HG02938 (cell line): ENCODE measurements at regions not wholly inside any gene's neighbourhood (a gene's known extent, or its start where the extent isn't known, plus 50 kb on each side); places are given as distances from the start of the nearest gene placed in this dataset.

Experiments used
- ATAC-seq: cut with Tn5 transposase; IDR thresholded peaks from one replicate; pipeline ENCODE4 v1.9.1; 2021; ENCODE audit warnings: mild to moderate bottlenecking, moderate library complexity; ENCODE audit not compliant: unreplicated experiment

GRCh38 chr13:111844222-111844671 lies 222.7 kb upstream of the SOX1 start:
- ATAC-seq, result no peak

GRCh38 chr13:111844682-111845081 lies 222.3 kb upstream of the SOX1 start:
- no peak for ATAC-seq

GRCh38 chr13:111845621-111846351 lies 221.2 kb upstream of the SOX1 start:
- no peak for ATAC-seq

DNA sequence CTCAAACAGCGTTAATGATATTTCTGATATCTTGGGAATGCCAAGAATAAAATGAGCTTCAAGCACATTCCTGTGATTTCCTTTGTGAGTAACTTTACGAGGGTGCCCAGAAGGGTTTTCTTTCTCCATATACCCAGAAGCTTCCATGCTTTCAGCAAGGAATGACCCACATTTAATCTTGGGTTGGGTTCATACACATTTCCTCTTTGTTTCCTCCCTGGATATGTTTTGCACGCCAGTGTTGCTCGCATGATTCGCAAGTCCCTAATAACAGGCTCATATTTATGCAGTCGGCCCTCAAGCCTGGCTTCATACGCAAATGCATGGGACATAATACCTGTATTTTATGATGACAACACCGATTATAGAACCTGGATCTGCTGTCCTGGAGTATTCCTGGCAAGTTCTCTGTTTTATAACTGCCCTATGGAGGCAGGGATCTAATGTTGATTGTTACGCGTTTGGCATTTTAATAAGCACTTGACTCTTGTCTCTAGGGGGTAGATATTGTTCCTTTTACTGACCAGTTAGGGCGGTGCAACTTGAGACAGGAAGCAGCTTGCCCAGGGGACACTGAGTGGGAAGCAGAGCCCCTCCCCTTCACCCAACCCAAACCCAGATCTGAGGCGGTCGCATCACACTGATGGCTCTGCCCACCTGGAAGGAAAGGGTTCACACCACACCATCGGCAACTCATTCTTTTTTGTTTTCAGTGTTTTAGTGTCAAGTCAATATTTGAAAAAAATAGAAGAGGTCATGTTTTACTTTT lies 220.4 kb upstream of the SOX1 start:
- ATAC-seq, result no peak

DNA sequence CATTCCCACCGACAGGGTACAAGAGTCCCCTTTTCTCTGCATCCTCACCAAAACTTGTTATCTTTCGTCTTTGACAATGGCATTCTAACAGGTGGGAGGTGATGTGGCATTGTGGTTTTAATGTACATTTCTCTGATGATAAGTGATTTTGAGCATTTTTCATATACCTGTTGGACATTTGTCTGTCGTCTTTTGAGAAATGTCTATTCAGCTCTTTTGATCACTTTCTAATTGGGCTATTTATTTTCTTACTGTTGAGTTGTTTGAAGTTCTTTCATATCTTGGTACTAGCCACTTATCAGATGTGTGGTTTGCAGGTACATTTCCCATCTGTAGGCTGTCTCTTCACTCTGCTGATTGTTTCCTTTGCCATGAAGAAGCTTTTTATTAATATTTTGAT lies 219.0 kb upstream of the SOX1 start:
- no peak for ATAC-seq

- ATAC-seq, result no peak
Measured at GRCh38 chr13:111850458-111850857, 216.5 kb upstream of the SOX1 start.

- no peak for ATAC-seq
Measured at GRCh38 chr13:111850976-111851375, 216.0 kb upstream of the SOX1 start.

- no peak for ATAC-seq
Measured at GRCh38 chr13:111852725-111853518, 214.0 kb upstream of the SOX1 start.

GRCh38 chr13:111853721-111854120 lies 213.2 kb upstream of the SOX1 start:
- ATAC-seq, result no peak

- ATAC-seq, result no peak
Measured at GRCh38 chr13:111854403-111854802, 212.5 kb upstream of the SOX1 start.

GRCh38 chr13:111855191-111855590 lies 211.8 kb upstream of the SOX1 start:
- no peak for ATAC-seq

DNA sequence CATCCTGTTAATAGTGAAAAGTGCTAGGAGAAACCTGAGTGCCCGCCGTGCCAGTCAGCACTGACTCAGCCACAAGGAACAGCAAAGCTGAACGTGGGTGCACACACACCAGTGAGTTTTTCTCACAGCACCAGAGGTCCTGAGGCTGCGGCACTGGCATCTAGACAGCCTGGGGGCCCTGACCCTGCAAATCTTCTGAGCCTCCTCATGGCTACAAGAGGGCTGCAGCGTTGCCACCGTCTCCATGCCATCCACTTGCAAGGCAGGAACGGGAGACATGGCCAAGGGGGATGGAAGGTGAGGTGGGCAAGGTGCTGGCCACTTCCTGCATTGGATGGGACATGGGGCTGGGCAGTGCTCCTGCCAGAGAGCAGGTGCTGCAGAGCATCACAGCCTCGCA lies 211.2 kb upstream of the SOX1 start:
- no peak for ATAC-seq

GRCh38 chr13:111856571-111856970 lies 210.4 kb upstream of the SOX1 start:
- ATAC-seq, result no peak

DNA sequence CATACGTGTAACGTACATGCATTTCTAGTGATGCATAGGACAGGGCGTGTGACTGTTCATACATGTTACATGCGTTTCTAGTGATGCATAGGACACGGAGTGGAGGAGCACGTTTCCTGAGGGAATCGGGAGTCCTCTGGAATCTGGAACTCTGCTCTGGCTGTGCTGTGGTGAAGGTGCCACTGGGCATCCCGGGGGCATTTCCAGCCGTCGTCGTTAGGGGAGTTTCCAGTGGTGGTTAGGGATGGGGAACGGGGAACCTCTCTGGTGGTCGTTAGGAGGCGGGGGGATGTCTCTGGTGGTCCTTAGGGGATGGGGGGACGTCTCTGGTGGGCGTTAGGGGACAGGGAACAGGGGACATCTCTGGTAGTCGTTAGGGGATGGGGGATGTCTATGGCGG lies 209.6 kb upstream of the SOX1 start:
- ATAC-seq, result no peak

DNA sequence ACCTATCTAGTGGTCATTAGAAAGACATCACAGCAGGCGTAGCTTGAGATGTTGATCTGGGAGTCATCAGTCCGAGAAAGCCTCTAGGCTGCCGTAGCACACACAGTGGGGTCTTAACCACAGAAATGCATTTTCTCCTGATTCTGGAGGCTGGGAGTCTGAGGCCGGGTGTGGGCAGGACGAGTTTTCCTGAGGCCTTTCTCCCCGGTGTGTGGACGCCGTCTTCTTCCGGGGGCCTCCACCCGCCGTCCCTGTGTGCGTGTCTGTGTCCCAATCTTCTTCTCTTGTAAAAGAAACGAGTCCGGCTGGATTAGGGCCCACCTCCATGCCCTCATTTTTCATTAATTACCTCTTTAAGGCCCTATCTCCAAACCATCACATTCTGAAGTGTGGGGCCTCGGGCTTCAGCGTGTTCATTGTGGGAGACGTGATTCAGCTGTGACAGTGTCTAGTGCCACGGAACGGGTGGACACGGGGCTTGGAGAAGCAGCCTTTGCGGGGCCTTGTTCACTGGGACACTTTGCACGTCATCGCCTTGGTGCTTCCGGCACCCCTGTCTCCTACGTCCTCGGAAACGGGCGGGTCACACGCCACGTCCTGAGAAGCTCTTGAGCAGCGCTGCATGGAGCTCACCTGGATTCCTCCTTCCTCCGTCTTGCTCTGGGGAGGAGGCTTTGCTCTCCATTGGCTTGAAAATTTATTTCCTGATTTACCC lies 208.9 kb upstream of the SOX1 start:
- no peak for ATAC-seq

- ATAC-seq, result no peak
Measured at GRCh38 chr13:111858571-111858970, 208.4 kb upstream of the SOX1 start.

DNA sequence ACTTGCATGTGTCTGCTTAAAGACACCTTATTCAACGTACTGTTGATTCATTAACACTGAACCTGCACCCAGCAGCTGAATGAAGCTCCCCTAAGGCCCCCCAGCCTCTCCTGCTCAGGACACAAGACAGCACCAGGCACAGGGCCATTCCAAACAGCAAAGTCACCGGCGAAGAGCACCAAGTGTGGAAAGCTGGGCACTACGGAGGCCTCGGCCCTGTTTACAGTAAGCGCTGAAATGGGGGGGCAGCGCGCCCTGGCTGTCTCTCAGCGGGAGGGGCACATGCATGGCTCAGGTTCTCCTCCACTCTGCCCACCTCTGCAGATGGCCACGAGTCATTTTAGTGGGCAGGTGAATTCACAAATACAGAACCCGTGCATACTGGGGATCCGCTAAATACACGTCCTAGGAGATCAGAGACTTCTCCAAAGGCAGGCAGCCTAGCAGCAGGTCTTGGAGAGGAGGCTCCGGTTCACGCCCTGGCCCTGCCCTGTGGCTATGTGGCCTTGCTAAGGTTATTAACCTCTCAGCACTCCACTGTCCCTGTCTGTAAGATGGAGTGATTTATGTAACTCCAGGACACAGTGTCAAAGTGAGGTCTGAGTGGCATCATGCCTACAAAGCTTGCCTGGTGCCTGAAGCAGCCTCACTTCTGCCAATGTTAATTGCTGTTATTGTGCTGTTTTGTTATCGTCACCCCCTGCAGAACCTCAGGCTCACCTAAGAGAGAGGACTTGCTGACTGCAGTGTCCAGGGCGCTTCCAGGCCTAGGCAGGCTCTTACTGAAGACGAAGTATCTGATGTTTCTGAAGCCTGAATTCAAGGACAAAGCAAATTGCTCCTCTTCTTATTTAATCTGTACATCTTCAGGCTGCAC lies 207.4 kb upstream of the SOX1 start:
- ATAC-seq, result no peak

GRCh38 chr13:111860231-111860552 lies 206.8 kb upstream of the SOX1 start:
- no peak for ATAC-seq

DNA sequence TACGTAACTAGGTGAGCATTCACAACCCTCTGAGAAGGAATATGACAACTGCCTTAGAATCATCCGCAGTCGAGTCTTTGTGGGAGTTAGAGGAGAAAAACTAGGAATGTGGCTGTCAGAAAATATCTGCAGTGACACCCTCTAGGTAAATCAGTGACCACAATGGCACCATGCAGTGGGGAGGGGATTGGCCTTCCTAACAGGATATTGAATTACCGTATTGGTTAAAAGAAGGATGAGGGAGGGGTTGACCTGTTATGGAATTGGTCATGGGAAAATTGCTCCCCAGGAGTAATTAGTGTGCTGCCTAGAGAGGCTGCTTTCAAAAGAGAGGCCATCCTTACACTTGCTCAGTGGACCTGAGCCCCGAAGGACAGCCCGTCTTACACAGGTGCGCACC lies 205.6 kb upstream of the SOX1 start:
- no peak for ATAC-seq

GRCh38 chr13:111861766-111862366 lies 205.1 kb upstream of the SOX1 start:
- no peak for ATAC-seq
